Inflammatory macrophage treated with lipopolysaccharide for 4 hours (primary cell): ENCODE measurements at regions not wholly inside any gene's neighbourhood (a gene's known extent, or its start where the extent isn't known, plus 50 kb on each side); places are given as distances from the start of the nearest gene placed in this dataset.
"Not testable (repeated sequence)": the region's sequence is repeated elsewhere in the genome, so short reads cannot be mapped to it uniquely, and the experiment has no call there.

Experiments used
- DNase-seq: peaks from one replicate; pipeline ENCODE4 v3.0.0-alpha.2; 2020

GRCh38 chr14:22491683-22492621 is 97.1 kb downstream of the DAD1 start:
- no peak for DNase-seq

- DNase-seq = not testable (repeated sequence)
These were observed 98.0 kb downstream of the DAD1 start for GRCh38 chr14:22491053-22491452.

GRCh38 chr14:22489957-22490950 is 98.8 kb downstream of the DAD1 start:
- DNase-seq = no peak

- no peak for DNase-seq
These were observed 99.8 kb downstream of the DAD1 start for GRCh38 chr14:22489244-22489545.

GRCh38 chr14:22488522-22489243 is 100.3 kb downstream of the DAD1 start:
- no peak for DNase-seq

- no peak for DNase-seq
These were observed 101.1 kb downstream of the DAD1 start for GRCh38 chr14:22487941-22488340.

GRCh38 chr14:22487401-22487800 is 101.6 kb downstream of the DAD1 start:
- DNase-seq = no peak

- no peak for DNase-seq
These were observed 102.3 kb downstream of the DAD1 start for GRCh38 chr14:22486675-22487074.

GRCh38 chr14:22485649-22486048 is 103.4 kb downstream of the DAD1 start:
- DNase-seq = no peak

GRCh38 chr14:22485178-22485577 is 103.8 kb downstream of the DAD1 start:
- no peak for DNase-seq

GRCh38 chr14:22484632-22485031 is 104.4 kb downstream of the DAD1 start:
- DNase-seq = no peak

- no peak for DNase-seq
These were observed 105.0 kb downstream of the DAD1 start for GRCh38 chr14:22483863-22484593.

- DNase-seq = no peak
These were observed 106.1 kb downstream of the DAD1 start for GRCh38 chr14:22482782-22483553.

GRCh38 chr14:22482085-22482694 is 106.8 kb downstream of the DAD1 start:
- no peak for DNase-seq

- DNase-seq = no peak
These were observed 107.5 kb downstream of the DAD1 start for GRCh38 chr14:22481546-22481945.

- DNase-seq = no peak
These were observed 109.1 kb downstream of the DAD1 start for GRCh38 chr14:22479776-22480464.

- DNase-seq = no peak
These were observed 109.9 kb downstream of the DAD1 start for GRCh38 chr14:22479132-22479531.

GRCh38 chr14:22478670-22479069 is 110.4 kb downstream of the DAD1 start:
- DNase-seq = no peak

GRCh38 chr14:22478247-22478646 is 110.8 kb downstream of the DAD1 start:
- DNase-seq = no peak

- no peak for DNase-seq
These were observed 111.3 kb downstream of the DAD1 start for GRCh38 chr14:22477569-22478194.
